ENCODE measurements at regions not wholly inside any gene's neighbourhood (a gene's known extent, or its start where the extent isn't known, plus 50 kb on each side); places are given as distances from the start of the nearest gene placed in this dataset.

- H3K27me3 Mint-ChIP-seq (ENCODE audit: low read depth in 2 of 2), result no peaks in the 10 kb centered on the region
- no peak for ATAC-seq
- H3K4me1 ChIP-seq (ENCODE audit: control insufficient read depth, insufficient read depth, low read length), result no peaks in the 10 kb centered on the region
- no peaks in the 10 kb centered on the region for H3K36me3 ChIP-seq (ENCODE audit: control insufficient read depth, insufficient read depth, low read length)
- no peak overlapping the region for H3K27ac Mint-ChIP-seq
- no peak overlapping the region for H3K4me3 Mint-ChIP-seq
- 82% methylated on average over 3 of the region's 3 CpGs for WGBS (ENCODE audit: insufficient coverage)
- no peak for DNase-seq
- no peak overlapping the region for H3K27ac ChIP-seq (ENCODE audit: low read length)
- no peaks in the 10 kb centered on the region for H3K27me3 ChIP-seq (ENCODE audit: control insufficient read depth, insufficient read depth, low read length)
- TF ChIP-seq CTCF (IDR thresholded peaks at IDR 0.05), result no peak
- H3K4me3 ChIP-seq (ENCODE audit: low read length), result no peak overlapping the region
- no peaks in the 10 kb centered on the region for H3K9me3 Mint-ChIP-seq
- intact Hi-C loops (cut with micrococcal nuclease), result no loop called here
- H3K4me1 Mint-ChIP-seq, result no peaks in the 10 kb centered on the region
- H3K9me3 ChIP-seq (ENCODE audit: control insufficient read depth, insufficient read depth, low read length), result peaks cover 3% of the 10 kb centered on the region
- H3K36me3 Mint-ChIP-seq, result no peaks in the 10 kb centered on the region
These were observed 77.0 kb upstream of the SEMA6A start for GRCh38 chr5:116651653-116652052.

GRCh38 chr5:116650964-116651363 lies 76.3 kb upstream of the SEMA6A start:
- H3K27ac Mint-ChIP-seq, result no peak overlapping the region
- intact Hi-C loops (cut with micrococcal nuclease), result no loop called here
- H3K9me3 Mint-ChIP-seq, result no peaks in the 10 kb centered on the region
- H3K27me3 ChIP-seq (ENCODE audit: control insufficient read depth, insufficient read depth, low read length), result no peaks in the 10 kb centered on the region
- H3K36me3 Mint-ChIP-seq, result no peaks in the 10 kb centered on the region
- WGBS (ENCODE audit: insufficient coverage), result 96% methylated on average over 2 of the region's 4 CpGs
- no peak for TF ChIP-seq CTCF (IDR thresholded peaks at IDR 0.05)
- peaks cover 3% of the 10 kb centered on the region for H3K9me3 ChIP-seq (ENCODE audit: control insufficient read depth, insufficient read depth, low read length)
- no peak overlapping the region for H3K4me3 Mint-ChIP-seq
- H3K36me3 ChIP-seq (ENCODE audit: control insufficient read depth, insufficient read depth, low read length), result no peaks in the 10 kb centered on the region
- ATAC-seq, result no peak
- no peaks in the 10 kb centered on the region for H3K4me1 ChIP-seq (ENCODE audit: control insufficient read depth, insufficient read depth, low read length)
- no peaks in the 10 kb centered on the region for H3K27me3 Mint-ChIP-seq (ENCODE audit: low read depth in 2 of 2)
- H3K4me3 ChIP-seq (ENCODE audit: low read length), result no peak overlapping the region
- H3K4me1 Mint-ChIP-seq, result no peaks in the 10 kb centered on the region
- DNase-seq, result no peak
- no peak overlapping the region for H3K27ac ChIP-seq (ENCODE audit: low read length)

GRCh38 chr5:116650544-116650943 lies 75.9 kb upstream of the SEMA6A start:
- H3K9me3 Mint-ChIP-seq, result no peaks in the 10 kb centered on the region
- no peaks in the 10 kb centered on the region for H3K27me3 Mint-ChIP-seq (ENCODE audit: low read depth in 2 of 2)
- no peak for TF ChIP-seq CTCF (IDR thresholded peaks at IDR 0.05)
- WGBS (ENCODE audit: insufficient coverage), result 95% methylated on average over 5 of the region's 7 CpGs
- no peaks in the 10 kb centered on the region for H3K27me3 ChIP-seq (ENCODE audit: control insufficient read depth, insufficient read depth, low read length)
- H3K4me1 ChIP-seq (ENCODE audit: control insufficient read depth, insufficient read depth, low read length), result no peaks in the 10 kb centered on the region
- H3K27ac ChIP-seq (ENCODE audit: low read length), result no peak overlapping the region
- ATAC-seq, result no peak
- peaks cover 3% of the 10 kb centered on the region for H3K9me3 ChIP-seq (ENCODE audit: control insufficient read depth, insufficient read depth, low read length)
- intact Hi-C loops (cut with micrococcal nuclease), result no loop called here
- H3K4me1 Mint-ChIP-seq, result no peaks in the 10 kb centered on the region
- no peak overlapping the region for H3K4me3 ChIP-seq (ENCODE audit: low read length)
- no peak for DNase-seq
- H3K4me3 Mint-ChIP-seq, result no peak overlapping the region
- no peaks in the 10 kb centered on the region for H3K36me3 ChIP-seq (ENCODE audit: control insufficient read depth, insufficient read depth, low read length)
- H3K27ac Mint-ChIP-seq, result no peak overlapping the region
- H3K36me3 Mint-ChIP-seq, result no peaks in the 10 kb centered on the region

GRCh38 chr5:116646611-116647289 lies 72.1 kb upstream of the SEMA6A start:
- WGBS (ENCODE audit: insufficient coverage), result 93% methylated on average over 9 of the region's 10 CpGs
- intact Hi-C loops (cut with micrococcal nuclease), result no loop called here
- Histone ChIP-seq H3K27ac (ENCODE audit: low read length) (no peak overlapping the region), H3K4me3 (ENCODE audit: low read length) (no peak overlapping the region), H3K36me3 (ENCODE audit: control insufficient read depth, insufficient read depth, low read length) (no peaks in the 10 kb centered on the region), H3K4me1 (ENCODE audit: control insufficient read depth, insufficient read depth, low read length) (no peaks in the 10 kb centered on the region), H3K27me3 (ENCODE audit: control insufficient read depth, insufficient read depth, low read length) (no peaks in the 10 kb centered on the region), H3K9me3 (ENCODE audit: control insufficient read depth, insufficient read depth, low read length) (peaks cover 3% of the 10 kb centered on the region)
- DNase-seq (no peak), ATAC-seq (peak in 1 of 3 donors; percentile 41)
- TF ChIP-seq CTCF (IDR thresholded peaks at IDR 0.05), result no peak
- Mint-ChIP-seq H3K4me1 (no peaks in the 10 kb centered on the region), H3K9me3 (peaks cover 0 to 3% of the 10 kb centered on the region in 2 donors), H3K36me3 (no peaks in the 10 kb centered on the region), H3K4me3 (no peak overlapping the region), H3K27ac (no peak overlapping the region), H3K27me3 (ENCODE audit: low read depth in 2 of 2) (no peaks in the 10 kb centered on the region)
